ENCODE measurements at regions not wholly inside any gene's neighbourhood (a gene's known extent, or its start where the extent isn't known, plus 50 kb on each side); places are given as distances from the start of the nearest gene placed in this dataset.
"Not testable (repeated sequence)": the region's sequence is repeated elsewhere in the genome, so short reads cannot be mapped to it uniquely, and the experiment has no call there.

DNA sequence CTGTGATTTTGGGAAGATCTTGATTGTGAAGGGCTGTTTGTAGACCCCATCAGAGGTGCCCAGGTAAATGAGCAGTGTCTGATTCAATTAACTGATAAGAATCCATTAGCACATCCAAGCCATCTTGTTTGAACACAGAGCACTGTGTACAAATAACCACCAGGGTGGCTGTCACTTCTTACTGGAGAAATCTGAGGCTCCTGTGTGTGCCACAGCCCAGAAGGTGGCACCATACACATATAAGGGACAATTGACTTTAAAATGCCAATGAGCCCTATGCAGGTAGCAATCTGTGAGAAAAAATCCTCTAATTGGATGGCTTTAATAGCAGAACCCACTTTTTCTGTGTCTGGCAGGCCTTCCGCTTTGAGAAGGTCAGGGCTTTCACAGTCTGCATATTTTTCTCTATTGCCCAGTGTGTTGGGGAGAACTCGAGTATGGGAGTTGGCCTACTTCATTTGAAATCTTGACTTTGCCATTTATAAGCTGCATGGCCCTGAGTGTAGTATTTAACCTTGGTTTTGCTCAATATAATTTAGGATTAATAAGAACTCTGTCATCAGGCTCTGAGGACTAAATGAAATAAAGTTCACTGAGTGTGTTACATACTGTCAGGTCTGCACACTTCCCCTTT is 517.4 kb downstream of the CCSER2 start:
- Mint-ChIP-seq H3K9me3 (no peaks in the 10 kb centered on the region), H3K27me3 (no peaks in the 10 kb centered on the region), H3K27ac (no peak overlapping the region), H3K36me3 (ENCODE audit: low read depth) (no peaks in the 10 kb centered on the region), H3K4me1 (ENCODE audit: low read depth) (no peaks in the 10 kb centered on the region), H3K4me3 (no peak overlapping the region)
- intact Hi-C loops (cut with micrococcal nuclease) = no loop called here

DNA sequence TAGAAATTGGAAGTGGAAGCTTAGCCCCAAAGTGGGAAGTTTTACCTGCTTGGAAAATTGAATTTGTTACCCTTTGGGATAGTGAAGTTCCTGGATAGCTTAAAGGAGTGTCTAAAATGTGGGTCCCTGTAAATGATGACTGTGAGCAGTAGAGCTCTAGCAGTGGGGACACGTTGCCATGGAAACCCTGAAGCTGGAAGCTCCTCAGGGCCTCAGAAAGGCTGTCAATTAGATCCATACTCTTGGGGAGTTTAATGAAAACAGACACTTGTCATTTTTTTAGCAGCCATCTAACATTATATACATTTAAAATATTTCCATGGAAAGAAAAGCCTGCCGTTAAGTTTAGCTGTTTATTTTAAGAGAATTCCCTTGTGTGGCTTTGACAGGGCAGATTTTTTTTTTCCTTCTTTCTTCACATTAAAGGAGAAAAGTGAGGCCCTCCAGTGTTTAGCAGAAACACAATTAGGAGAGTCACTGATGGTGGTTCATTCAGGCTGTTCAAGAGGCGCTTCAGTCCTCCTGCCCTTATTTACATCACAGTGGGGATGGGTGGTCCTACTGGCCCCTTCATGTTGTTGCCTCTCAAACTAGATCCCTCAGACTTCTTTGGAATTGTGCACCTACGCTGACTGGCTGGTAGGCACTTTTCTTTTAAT is 518.4 kb downstream of the CCSER2 start:
- Mint-ChIP-seq H3K9me3 (no peaks in the 10 kb centered on the region), H3K4me1 (ENCODE audit: low read depth) (no peaks in the 10 kb centered on the region), H3K36me3 (ENCODE audit: low read depth) (no peaks in the 10 kb centered on the region), H3K27ac (no peak overlapping the region), H3K4me3 (no peak overlapping the region), H3K27me3 (no peaks in the 10 kb centered on the region)
- intact Hi-C loops (cut with micrococcal nuclease) = no loop called here

DNA sequence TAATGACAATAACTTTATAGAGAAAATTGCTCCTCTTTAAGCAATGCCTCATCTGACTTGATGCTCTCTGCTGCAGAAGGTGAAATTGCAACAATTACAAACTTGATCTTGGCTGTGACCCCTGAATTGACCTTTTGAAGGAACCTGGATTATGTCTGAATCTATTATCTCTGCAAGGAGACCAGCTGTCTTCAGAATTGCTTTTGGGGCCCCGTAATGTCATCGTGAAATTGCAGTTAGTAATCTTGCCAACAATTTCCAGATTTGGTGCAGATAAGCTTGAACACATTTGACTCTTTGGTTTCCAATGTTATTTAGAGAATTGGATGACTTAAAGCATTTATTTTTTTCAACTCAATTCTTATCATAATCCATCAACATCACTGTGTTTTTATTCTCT is 520.6 kb downstream of the CCSER2 start:
- H3K36me3 Mint-ChIP-seq (ENCODE audit: low read depth) = no peaks in the 10 kb centered on the region
- H3K4me3 Mint-ChIP-seq = no peak overlapping the region
- no peaks in the 10 kb centered on the region for H3K27me3 Mint-ChIP-seq
- intact Hi-C loops (cut with micrococcal nuclease) = no loop called here
- no peaks in the 10 kb centered on the region for H3K9me3 Mint-ChIP-seq
- H3K4me1 Mint-ChIP-seq (ENCODE audit: low read depth) = no peaks in the 10 kb centered on the region
- no peak overlapping the region for H3K27ac Mint-ChIP-seq

DNA sequence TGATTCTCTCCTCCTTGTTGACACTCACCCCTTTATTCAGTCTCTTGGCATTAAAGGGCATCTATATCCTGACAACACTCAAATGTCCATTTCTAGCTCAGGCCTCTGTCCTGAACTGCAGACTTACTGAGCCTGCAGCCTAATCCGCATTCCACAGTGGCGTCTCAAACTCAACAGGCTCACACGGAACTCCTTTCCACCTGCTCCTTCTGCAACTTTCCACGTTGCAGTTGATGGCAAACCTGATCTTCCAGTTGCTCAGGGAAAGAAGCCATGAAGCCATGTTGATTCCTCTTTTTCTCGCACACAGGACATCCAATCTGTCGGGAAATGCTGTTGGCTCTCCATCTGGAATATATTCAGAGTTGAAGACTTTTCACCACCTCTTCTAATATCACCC is 522.4 kb downstream of the CCSER2 start:
- Mint-ChIP-seq H3K4me1 (ENCODE audit: low read depth) (no peaks in the 10 kb centered on the region), H3K4me3 (no peak overlapping the region), H3K27ac (no peak overlapping the region), H3K9me3 (no peaks in the 10 kb centered on the region), H3K27me3 (no peaks in the 10 kb centered on the region), H3K36me3 (ENCODE audit: low read depth) (no peaks in the 10 kb centered on the region)
- intact Hi-C loops (cut with micrococcal nuclease) = no loop called here

DNA sequence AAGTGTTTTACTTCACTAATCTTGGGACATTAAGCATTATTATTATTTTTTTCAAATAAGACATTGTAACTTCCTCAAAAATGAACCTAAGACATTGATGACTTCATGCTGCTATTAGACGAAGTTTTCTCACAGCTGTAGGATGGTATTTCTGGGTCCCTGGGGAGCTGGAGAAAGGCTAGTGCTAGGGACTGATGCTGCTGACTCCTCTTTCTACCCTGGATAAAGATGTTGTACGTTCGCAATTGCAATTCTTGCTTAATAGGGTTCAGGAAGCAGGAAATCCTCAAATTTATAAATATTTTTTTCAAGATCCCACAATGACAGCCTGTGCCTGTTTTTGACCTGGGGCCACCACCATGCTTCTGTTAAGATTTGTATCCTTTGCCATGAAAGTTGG is 526.0 kb downstream of the CCSER2 start:
- intact Hi-C loops (cut with micrococcal nuclease) = no loop called here
- no peak overlapping the region for H3K4me3 Mint-ChIP-seq
- H3K27ac Mint-ChIP-seq = no peak overlapping the region
- H3K36me3 Mint-ChIP-seq (ENCODE audit: low read depth) = no peaks in the 10 kb centered on the region
- H3K9me3 Mint-ChIP-seq = peaks cover 3% of the 10 kb centered on the region
- H3K4me1 Mint-ChIP-seq (ENCODE audit: low read depth) = no peaks in the 10 kb centered on the region
- H3K27me3 Mint-ChIP-seq = no peaks in the 10 kb centered on the region

DNA sequence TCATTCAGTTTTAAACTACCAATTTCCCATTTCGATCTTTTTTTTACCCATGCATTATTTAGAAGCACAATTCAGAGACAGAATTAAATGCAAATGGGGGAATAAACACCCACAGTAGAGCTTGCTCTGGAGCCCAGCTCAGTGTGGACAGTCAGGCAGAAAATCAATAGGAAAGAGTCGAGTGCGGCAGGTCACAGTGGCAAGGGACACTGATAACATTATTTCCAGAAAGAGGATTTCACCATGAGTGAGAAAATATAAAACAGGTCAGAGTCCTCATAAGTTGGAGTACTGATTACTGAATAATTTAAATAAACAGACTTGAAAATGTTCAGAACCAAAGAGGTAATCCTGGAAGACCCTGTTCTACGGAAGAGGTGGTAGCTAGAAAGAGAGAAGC is 532.5 kb downstream of the CCSER2 start:
- Mint-ChIP-seq H3K27ac (no peak overlapping the region), H3K4me3 (no peak overlapping the region), H3K4me1 (ENCODE audit: low read depth) (no peaks in the 10 kb centered on the region), H3K36me3 (ENCODE audit: low read depth) (no peaks in the 10 kb centered on the region), H3K27me3 (no peaks in the 10 kb centered on the region), H3K9me3 (peaks cover 16% of the 10 kb centered on the region)
- intact Hi-C loops (cut with micrococcal nuclease) = no loop called here

DNA sequence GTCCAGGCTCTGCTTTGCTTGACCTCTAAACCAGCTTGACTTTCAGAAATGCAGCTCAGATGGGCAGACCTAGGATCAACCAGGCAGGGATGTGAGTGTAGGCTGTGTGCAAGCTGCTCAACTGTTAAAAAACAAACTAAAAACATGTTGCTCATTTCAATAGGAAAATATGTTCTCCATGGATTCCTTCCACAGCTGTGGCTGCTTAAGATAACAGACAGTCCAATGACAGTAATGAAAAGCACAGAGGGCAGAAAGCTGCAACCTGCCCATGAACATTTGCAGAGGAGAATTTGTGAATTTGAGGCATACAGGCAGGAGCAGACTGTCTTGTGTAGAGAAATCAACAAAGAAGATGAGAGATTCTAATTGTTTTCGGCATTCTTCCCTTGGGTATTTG is 534.2 kb downstream of the CCSER2 start:
- H3K27me3 Mint-ChIP-seq = no peaks in the 10 kb centered on the region
- H3K27ac Mint-ChIP-seq = no peak overlapping the region
- H3K9me3 Mint-ChIP-seq = peaks cover 16% of the 10 kb centered on the region
- no peak overlapping the region for H3K4me3 Mint-ChIP-seq
- H3K4me1 Mint-ChIP-seq (ENCODE audit: low read depth) = no peaks in the 10 kb centered on the region
- no peaks in the 10 kb centered on the region for H3K36me3 Mint-ChIP-seq (ENCODE audit: low read depth)
- intact Hi-C loops (cut with micrococcal nuclease) = no loop called here

DNA sequence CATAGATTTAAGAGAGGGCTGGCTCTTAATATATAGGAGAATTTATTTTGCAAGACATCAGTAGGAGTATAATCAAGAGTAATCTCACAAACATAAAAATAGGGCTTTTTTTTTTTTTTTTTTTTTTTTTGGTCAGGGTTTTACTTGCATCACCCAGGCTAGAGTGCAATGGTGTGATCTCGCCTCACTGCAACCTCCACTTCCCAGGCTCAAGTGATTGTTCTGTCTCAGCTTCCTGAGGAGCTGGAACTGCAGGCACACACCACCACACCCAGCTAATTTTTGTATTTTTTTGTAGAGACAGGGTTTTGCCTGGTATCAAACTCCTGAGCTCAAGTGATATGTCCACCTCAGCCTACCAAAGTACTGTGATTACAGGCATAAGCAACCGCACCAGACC is 535.3 kb downstream of the CCSER2 start:
- H3K9me3 Mint-ChIP-seq = peaks cover 16% of the 10 kb centered on the region
- no peak overlapping the region for H3K4me3 Mint-ChIP-seq
- no peaks in the 10 kb centered on the region for H3K4me1 Mint-ChIP-seq (ENCODE audit: low read depth)
- no peaks in the 10 kb centered on the region for H3K27me3 Mint-ChIP-seq
- intact Hi-C loops (cut with micrococcal nuclease) = no loop called here
- no peak overlapping the region for H3K27ac Mint-ChIP-seq
- no peaks in the 10 kb centered on the region for H3K36me3 Mint-ChIP-seq (ENCODE audit: low read depth)

DNA sequence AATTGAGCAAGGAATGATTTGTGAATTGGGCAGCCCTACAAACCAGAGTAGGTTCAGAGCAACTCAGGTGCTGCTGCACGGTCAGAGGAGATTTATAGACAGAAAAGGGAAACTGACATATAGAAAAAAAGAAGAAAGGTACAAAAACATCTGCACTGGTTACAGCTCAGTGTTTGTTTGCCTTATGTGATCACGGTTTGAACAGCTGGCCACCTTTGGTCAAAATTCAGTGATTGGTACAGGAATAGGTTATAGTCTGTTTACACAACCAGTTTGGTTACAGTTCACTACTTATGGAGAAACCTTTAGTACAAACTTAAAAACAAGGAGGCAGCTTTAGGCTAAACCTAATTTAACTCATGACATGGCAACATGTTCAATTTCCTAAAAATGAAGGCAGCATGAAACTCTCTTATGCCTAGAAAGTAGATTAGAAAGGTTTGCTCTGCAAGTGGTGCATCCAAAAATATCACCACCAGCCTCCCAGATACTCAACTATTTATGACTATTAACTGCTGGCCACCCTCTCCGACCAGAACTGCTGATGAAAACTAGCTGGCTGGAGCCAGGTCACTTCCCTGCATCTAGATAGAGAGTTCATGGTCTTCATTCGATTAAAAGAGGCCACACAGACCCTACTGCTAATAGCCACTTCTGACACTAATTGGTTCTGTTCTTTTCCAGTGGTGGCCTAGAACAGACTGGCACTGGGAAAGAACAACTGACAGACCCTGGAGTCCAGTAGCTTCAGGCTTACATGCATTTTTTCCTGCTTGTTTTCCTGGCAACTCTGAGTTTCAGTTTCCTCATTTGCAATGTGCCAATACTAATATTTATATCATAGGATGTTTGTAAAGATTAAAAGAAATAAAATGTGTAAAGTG is 548.0 kb downstream of the CCSER2 start:
- no peaks in the 10 kb centered on the region for H3K9me3 Mint-ChIP-seq
- intact Hi-C loops (cut with micrococcal nuclease) = no loop called here
- no peaks in the 10 kb centered on the region for H3K36me3 Mint-ChIP-seq (ENCODE audit: low read depth)
- H3K4me1 Mint-ChIP-seq (ENCODE audit: low read depth) = no peaks in the 10 kb centered on the region
- H3K4me3 Mint-ChIP-seq = no peak overlapping the region
- no peak overlapping the region for H3K27ac Mint-ChIP-seq
- no peaks in the 10 kb centered on the region for H3K27me3 Mint-ChIP-seq

DNA sequence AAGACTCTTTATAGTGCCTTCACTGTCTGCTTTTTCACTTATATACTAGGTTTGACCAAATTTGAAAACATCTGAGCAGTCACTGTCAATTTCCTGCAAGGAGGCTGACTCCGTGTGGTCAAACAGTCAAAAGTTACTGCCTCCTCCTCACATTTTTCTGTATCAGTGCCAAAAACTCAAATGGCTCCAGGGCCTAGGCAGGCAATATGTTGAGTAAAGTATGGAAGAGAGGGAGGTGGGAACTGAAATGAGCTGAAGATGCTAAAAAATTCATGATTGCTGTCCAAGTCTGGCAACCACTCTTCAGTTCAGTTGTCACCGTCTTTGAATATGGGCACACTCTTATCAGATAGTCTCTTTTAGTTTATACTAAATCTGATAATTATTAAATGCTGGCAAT is 551.6 kb downstream of the CCSER2 start:
- H3K27me3 Mint-ChIP-seq = no peaks in the 10 kb centered on the region
- H3K4me1 Mint-ChIP-seq (ENCODE audit: low read depth) = no peaks in the 10 kb centered on the region
- intact Hi-C loops (cut with micrococcal nuclease) = no loop called here
- H3K4me3 Mint-ChIP-seq = no peak overlapping the region
- H3K36me3 Mint-ChIP-seq (ENCODE audit: low read depth) = no peaks in the 10 kb centered on the region
- H3K9me3 Mint-ChIP-seq = no peaks in the 10 kb centered on the region
- H3K27ac Mint-ChIP-seq = no peak overlapping the region

DNA sequence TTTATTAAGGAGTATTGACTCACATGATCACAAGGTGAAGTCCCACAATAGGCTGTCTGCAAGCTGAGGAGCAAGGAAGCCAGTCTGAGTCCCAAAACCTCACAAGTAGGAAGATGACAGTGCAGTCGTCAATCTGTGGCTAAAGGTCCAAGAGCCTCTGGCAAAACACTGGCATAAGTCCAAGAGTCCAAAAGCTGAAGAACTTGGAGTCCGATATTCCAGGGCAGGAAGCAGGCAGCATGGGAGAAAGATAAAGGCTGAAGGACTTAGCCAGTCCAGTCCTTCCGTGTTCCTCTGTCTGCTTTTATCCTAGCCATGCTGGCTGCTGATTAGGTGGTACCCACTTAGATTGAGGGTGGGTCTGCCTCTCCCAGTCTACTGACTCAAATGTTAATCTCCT is 553.3 kb downstream of the CCSER2 start:
- H3K27me3 Mint-ChIP-seq; H3K9me3 Mint-ChIP-seq; H3K36me3 Mint-ChIP-seq (ENCODE audit: low read depth); H3K27ac Mint-ChIP-seq; H3K4me1 Mint-ChIP-seq (ENCODE audit: low read depth); intact Hi-C loops (cut with micrococcal nuclease); H3K4me3 Mint-ChIP-seq: not testable (repeated sequence)

DNA sequence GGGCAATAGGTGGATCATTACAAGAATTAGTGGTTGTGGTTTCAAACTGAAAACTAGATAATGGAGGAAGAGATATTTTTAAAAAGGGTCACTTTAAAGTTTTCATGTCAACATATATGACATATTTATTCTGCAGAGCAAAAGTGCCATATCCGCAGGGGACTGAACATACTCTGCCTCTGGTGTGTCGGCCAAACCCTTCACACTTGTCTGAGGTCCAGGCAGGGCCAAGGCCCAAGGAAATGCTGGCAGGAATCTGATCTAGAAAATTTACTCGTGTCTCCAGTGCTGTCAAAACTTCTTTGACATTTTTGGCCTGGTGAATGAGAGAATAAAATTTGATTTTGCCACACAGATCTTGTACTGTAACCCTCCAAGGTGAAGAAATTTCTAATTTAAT is 562.3 kb downstream of the CCSER2 start:
- Mint-ChIP-seq H3K27ac (no peak overlapping the region), H3K36me3 (ENCODE audit: low read depth) (no peaks in the 10 kb centered on the region), H3K9me3 (no peaks in the 10 kb centered on the region), H3K27me3 (no peaks in the 10 kb centered on the region), H3K4me1 (ENCODE audit: low read depth) (no peaks in the 10 kb centered on the region), H3K4me3 (no peak overlapping the region)
- intact Hi-C loops (cut with micrococcal nuclease) = no loop called here

DNA sequence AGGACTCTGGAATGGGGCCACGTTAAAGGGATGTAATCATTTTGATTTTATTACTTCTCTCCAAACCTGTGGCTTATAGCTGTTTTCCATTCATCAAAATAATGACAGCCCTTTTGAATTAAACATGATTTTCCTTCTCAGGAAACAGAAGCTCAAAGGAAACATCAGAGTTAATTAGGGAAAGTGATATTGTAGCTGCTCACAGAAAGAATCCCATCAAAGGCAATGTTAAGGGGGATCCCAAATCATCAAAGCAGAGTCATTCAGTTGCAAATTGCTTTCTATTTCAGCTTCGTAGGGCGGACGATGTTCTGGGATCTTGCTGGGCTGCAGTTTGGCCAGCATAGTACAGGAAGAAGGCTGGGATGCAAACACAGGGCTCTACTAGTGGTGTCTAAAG is 563.2 kb downstream of the CCSER2 start:
- Mint-ChIP-seq H3K27ac (no peak overlapping the region), H3K4me3 (no peak overlapping the region), H3K36me3 (ENCODE audit: low read depth) (no peaks in the 10 kb centered on the region), H3K9me3 (no peaks in the 10 kb centered on the region), H3K4me1 (ENCODE audit: low read depth) (no peaks in the 10 kb centered on the region), H3K27me3 (no peaks in the 10 kb centered on the region)
- intact Hi-C loops (cut with micrococcal nuclease) = no loop called here

DNA sequence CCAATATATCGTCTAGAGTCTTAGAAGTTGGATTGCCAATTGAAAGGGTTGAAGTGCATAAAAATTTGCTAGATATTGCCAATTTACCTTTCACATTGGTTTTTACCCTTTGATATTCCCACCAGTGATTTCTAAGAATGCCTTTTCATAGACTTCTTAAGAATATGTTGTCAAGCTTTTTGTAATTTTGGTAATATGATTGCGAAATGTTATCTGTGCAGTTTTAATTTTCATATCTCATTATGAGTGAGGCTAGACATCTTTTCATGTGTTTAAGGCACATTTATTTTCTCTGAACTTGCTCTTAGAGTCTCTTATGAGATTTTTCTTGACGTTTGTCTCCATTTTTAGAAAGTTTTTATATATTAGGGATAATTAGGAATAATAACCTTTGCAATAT is 567.2 kb downstream of the CCSER2 start:
- intact Hi-C loops (cut with micrococcal nuclease) = no loop called here
- Mint-ChIP-seq H3K4me3 (no peak overlapping the region), H3K4me1 (ENCODE audit: low read depth) (no peaks in the 10 kb centered on the region), H3K27me3 (no peaks in the 10 kb centered on the region), H3K36me3 (ENCODE audit: low read depth) (no peaks in the 10 kb centered on the region), H3K27ac (no peak overlapping the region), H3K9me3 (no peaks in the 10 kb centered on the region)

All from dendritic cell treated with granulocyte-macrophage colony-stimulating factor and Interleukin-4, amounts not matched to agents 40 ng/mL and 50 ng/mL, for 4 days (primary cell).